ENCODE measurements at regions not wholly inside any gene's neighbourhood (a gene's known extent, or its start where the extent isn't known, plus 50 kb on each side); places are given as distances from the start of the nearest gene placed in this dataset.

DNA sequence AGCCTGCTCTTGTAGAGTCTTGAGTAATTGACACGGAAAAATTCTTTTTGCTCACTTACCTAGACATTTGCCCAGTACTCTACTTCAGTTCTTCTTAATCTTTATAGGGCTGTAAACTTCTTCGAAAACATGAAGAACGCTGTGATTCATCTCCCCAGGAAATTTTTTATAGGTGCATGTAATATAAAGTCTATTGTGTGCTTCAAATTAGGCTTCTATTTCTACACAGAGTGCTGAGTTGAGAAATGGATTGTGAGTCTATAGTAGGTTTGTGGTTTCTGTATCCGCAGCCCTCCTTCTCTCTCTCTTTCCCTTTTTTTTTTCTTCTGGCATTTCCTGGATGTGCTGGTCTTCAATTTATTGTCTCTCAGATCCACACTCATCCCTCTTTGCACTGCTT lies 183.3 kb upstream of the DCBLD2 start:
- DNase-seq: no peak

DNA sequence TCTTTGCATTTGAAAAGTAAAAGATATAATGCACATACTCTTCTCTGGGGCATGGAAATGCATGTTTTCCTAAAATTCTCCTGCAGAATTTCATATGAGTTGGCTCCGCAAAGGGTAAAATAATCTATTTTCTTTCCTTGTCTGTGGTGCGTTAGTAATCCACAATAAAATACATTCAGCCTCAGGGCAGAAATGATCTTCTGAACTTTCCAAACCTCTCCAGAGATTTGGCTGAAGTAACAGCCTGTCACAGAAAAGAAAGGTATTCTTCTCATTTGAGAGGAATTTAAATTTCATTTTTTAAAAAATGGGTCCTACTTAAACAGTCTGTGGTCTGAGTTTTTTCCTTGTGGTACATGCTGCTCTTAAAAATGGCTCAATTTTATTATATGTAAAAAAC lies 182.7 kb upstream of the DCBLD2 start:
- DNase-seq: no peak

DNA sequence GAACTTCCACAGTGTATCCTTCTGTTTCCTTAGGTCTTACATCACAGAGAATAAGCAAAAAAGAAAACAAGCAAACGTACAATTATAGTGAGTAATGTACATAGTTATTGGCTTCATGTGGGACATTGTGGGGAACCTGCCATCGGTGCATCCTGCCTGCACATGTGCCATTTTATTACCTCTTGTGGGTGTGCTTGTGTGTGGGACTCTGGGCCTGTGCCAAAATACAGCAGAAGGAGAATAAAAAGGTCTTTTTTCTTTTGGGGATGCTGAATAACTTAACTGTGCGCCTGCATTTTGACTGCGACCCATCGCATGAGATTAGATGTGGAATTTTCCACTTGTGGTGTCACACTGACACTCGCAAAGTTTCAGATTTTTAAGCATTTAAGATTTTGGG lies 169.6 kb upstream of the DCBLD2 start:
- DNase-seq: no peak

DNA sequence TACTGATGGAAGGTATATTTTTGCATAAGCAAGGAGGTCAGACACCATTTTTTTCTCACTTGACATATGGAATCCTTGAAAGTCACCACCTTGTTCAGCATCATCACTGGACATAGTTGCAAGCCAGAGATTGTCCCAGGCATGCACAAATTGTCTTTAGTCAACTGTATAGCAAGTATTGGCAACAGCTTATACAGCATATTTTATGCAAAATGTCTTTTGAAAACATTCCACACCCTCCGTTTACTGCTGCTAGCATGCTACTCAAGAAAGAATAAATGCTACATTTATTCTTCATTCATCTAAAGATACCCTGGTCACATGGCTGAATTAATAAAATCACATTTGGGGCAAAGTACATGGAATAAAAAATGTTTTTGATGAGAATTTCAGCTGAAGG lies 168.5 kb upstream of the DCBLD2 start:
- no peak for DNase-seq

DNA sequence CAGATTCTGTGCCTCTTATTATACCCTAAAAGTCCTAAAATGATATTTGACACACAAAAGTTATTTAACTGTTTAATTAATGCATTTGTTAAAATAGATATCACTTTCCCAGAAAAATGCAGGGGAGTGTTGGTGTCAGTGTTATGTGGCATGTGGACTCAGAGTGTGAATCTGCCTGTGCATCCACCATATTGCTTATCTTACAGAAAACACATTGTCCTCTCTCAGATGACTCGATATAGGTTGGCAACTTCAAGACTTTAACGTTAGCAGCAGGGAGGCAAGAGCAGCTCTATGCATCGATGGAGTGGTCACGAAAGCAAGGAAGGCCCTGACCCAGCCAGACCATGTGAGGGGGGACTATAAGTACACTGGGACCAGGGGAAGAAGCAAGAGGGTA lies 165.4 kb upstream of the DCBLD2 start:
- no peak for DNase-seq

DNA sequence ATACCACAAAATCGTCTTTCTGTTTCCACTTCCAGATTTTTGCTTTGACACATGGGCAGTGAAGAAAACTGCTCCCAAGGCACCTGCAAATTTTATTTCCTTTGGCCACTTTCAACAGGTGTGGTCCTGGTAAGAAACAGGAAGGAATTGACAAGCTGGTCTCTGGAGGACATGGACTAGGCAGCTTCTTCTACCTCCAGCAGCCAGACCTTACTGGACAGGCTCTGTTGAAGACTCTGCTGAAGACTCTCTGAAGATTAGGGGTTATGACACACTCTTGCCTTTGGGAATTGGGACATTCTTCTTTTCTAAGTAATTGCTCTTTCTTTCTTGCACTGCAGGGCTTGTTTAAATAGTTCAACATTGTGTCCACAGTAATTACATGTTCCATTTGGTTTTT lies 147.7 kb upstream of the DCBLD2 start:
- no peak for DNase-seq

DNA sequence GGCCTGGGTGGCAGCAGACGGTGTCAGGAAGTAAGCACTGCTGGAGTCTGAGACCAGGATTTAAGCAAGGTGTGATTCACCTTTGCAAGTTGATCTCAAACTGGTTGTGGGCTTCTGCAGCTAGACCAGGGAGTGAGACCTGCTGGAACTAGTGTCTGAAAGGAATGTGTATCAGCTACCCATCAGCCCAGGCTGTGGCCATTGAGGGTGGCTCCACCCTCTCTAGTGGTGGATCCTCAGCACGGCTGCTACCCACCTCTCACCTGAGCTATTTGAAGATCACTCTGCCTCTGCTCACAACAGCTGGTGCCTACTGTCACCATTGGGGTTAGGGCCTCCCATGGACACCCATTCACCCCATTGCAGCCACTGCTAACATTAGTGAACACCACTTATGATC lies 140.3 kb upstream of the DCBLD2 start:
- no peak for DNase-seq

DNA sequence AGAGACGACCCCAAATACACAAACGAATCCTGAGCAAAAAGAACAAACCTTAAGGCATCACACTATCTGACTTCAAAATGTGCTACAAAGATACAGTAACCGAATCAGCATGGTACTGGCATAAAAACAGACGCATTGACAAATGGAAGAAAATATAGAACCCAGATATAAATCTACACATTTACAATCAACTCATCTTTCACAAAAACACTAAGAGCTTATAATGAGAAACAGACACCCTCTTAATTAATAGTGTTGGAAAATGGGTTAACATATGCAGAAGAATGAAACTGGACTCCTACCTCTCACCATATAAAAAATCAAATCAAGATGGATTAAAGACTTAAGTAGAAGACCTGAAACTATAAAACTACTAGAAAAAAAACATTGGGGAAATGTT lies 130.3 kb upstream of the DCBLD2 start:
- DNase-seq: no peak

DNA sequence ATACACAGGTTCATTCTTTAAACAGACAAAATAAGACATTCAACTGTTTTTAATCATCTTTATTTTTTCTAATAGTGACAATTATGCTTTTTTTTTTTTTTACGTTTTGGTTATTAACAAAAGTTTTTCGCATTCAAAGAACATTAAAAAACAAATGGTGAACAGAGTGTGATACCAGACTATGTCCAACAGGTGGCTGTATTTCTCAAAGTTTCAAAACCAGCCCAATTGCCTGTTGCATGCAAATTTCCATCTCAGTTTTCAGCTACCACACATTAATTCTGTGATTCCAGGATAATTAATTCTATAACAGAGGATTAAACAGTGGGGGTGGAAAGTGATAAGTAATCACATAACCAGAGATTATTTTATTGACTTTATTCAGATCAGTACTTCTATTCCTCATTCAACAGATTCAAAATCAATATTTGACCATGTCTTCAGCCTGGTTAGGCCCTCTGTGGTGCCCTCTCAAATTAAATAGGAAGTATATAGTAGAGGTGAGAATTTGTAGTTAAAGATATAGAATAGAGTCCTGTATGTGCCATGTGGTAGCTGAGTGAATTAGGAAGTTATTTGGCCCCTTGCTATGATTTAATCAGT lies 122.2 kb upstream of the DCBLD2 start:
- DNase-seq: no peak

DNA sequence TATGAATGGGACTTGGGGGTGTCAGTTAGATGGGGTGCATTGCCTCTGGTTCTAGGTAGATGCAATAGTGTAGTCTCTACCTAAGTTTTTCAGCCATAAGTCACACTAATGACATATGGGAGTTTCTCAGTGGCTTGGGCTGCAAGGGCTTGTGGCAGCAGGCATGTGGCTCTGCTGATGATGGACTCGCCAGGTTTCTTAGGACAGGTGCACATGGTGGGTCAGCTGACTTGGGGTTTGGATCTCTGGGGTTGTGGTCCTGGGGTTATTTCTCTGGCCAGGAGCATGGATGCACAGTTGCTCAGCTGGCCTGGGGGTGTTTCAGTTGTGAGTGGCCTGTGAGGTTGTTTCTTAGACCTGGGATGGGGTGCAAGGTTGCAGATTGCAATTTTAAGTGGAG lies 120.0 kb upstream of the DCBLD2 start:
- DNase-seq: no peak

DNA sequence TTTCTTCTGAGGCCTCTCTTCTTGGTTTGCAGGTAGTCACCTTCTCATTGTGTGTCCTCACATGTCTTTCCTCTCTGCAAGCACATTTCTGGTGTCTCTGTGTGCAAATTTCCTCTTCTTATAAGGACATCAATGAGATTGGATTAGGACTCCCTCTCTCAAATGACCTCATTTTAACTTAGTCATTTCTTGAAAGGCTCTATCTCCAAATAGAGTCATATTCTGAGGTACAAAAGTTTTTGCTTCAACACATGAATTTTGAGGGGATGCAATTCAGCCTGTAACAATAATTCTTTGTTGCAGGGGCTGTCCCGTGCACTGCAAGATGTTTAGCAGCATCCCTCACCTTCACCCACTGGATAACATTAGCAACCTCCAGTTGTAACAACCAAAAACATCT lies 115.0 kb upstream of the DCBLD2 start:
- DNase-seq: no peak

DNA sequence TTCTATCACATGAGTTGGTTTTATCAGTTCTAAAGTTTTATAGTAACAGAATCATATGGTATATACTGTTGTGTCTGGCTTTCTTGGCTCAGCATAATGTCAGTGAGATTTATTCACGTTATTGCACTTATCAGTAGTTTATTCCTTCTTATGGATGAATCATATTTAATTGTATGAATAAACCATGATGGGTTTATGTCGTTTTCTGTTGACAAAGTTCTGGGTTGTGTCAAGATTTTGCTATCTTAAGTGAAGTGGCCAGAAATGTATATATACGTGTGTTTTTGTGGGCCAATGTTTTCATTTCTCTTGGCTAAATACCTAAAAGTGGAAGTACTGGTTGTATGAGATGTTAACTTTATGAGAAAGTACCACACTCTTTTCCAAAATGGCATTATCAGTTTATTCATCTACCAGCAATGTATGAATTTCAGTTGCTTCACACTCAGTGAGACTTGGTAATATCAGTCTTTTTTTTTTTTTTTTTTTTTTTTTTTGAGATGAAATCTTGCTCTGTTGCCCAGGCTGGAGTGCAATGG lies 112.4 kb upstream of the DCBLD2 start:
- no peak for DNase-seq

DNA sequence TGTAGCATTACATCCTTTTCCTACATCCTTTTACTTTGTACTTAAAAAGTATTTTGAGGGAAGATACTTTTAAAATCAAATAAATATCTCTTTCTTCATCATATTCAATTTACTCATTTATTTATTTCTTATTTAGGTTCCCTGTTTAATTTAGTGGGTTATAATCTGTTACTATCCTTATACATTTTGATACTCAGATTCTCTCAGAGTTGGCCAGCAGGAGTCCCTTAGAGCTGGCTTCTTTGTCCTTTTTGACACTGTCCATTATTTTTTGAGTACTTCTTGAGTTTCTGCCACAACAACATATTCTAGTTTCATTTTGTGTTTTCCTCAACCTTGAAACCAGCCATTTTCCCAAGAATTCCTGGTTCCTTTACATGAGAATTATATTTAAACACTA lies 111.6 kb upstream of the DCBLD2 start:
- no peak for DNase-seq

DNA sequence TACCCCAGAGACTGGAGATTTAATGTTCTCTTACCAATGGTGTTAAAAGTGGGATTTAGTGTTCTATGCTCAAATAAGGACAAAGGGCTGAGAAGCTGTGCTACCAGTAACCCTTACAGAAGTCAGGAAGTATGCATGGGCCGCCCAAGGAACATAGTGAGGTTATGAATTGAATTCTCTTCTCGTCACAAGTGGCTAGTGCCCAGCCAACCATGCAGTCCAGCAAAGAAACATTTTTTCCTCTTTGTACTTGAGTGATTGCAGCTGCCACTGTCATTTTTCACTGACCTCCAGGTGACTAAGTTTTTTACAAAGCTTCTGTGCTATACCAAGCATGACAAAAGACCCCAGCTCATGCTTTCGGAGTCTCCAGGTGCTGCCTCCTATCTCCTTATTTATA lies 110.6 kb upstream of the DCBLD2 start:
- DNase-seq: no peak

DNA sequence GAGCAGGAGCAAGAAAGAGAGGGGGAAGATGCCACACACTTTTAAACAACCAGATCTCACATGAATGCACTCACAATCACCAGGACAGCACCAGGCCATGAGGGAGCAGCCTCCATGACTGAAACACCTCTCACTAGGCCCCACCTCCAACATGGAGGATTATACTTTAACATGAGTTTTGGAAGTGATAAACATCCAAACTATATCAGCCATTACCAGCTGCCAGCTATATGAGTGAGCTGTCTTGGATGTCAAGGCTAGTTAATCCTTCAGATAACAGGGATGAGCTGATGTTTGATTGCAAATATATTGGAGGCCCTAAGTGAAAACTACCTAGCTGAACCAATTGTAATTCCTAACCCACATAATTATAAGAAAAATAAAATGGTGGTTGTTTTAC lies 108.4 kb upstream of the DCBLD2 start:
- DNase-seq: no peak

DNA sequence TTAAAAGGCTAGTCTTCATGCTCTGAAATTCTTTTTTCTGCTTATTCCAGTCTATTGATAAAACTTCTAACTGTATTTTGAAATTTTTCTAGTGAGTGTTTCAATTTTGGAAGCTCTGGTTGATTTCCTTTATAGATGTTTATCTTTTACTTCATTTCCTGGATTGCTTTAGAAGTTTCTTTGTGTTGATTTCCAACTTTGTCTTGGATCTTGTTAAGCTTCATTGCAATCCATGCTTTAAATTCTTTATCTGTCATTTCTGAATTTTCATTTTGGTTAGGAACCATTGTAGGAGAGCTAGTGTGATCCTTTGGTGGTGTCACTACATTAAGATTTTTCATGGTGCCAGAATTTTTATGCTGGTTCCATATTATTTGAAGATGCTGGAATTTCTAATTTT lies 105.2 kb upstream of the DCBLD2 start:
- DNase-seq: no peak

DNA sequence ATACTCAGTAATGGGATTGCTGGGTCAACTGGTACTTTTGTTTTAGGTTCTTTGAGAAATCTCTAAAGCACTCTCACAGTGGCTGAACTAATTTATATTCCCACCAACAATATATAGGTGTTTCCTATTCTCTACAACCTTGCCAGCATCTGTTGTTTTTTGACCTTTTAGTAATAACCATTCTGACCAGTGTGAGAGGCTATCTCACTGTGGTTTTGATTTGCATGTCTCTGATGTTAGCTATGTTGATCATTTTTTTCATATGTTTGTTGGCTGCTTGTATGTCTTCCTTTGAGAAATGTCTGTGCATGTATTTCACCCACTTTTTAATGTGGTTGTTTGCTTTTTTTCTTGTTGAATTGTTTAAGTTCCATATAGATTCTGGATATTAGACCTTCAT lies 98.2 kb upstream of the DCBLD2 start:
- no peak for DNase-seq

DNA sequence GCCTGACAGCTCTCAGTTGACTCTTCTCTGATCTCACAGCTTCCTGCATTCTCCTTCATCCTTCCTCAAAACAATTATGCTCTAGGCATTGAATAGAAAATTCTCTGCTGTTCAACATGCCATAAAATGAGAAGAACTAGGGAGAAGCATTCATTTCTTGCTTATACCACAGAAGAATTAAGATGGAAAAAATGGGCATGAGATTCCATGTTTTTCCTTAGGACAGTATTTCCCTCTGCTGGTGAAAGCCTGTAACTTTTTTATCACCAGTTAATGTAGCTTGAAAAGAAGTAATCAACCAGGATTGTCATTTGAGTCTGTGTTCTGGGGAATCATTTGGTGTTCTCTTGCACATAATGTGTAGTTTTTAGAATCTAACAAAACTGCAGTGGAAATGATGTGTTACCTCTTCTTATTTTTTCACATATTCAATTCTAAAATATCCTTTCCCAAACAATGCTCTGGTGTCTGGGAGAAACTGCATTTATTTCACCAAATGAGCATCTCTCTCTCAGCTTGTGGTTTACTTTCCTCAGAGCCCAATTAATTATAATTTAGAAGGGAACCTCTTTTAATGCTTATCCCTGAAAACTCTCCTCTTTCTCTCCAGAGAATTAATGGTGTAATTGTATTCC lies 92.8 kb upstream of the DCBLD2 start:
- no peak for DNase-seq

DNA sequence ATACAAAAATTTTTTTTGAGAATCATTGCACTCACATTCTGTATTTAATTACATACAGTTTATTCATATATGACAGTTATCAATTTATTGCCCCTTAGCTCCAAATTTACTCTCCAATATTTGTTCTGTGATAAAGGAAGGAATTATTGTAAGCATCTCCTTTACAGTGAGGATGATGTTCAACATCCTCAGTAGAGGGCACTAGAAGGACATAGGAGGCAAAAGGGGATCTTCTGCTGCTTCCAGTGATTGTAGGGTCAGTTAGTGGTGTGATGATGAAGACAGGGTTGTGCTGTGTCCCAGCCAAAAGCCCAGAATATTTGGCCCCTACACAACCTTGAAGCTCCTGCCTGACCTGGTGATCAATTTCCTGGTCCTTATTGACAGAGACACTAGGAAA lies 89.9 kb upstream of the DCBLD2 start:
- DNase-seq: no peak

DNA sequence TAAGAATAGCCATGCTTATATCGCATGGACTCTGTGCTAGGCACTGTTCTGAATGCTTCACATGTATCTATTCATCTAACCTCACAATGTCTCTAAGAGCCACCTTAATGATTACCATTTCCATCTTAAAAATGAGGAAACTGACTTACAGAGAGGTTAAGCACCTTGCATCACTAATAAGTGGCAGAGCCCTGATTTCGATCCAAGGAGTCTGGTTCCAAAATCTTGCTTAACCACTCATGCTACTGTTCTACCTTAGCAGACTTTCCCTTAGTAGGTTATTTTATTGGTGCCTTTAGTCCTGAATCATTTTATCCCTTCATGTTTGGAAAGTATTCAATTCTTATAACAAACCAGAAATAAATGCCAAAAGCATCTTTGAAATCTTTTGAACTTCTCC lies 89.2 kb upstream of the DCBLD2 start:
- DNase-seq: no peak

DNA sequence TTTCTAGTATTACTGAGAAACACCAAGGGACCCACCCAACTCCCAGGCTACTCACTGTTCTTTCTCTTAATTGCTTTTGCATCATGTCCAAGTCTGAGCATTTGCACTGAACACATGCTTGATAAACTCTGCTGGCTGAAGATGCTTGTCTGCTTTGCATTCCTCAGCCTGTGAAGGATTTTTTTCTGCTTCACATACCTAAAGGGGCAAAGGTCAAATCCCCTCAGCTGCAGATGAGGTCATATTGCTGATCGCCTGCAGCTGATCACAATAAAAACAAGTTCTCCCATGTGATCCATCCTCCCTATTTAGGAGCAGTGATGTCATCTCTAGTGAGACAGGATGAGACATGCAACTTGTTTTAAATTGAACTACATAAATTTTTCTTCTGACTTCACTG lies 84.6 kb upstream of the DCBLD2 start:
- no peak for DNase-seq

DNA sequence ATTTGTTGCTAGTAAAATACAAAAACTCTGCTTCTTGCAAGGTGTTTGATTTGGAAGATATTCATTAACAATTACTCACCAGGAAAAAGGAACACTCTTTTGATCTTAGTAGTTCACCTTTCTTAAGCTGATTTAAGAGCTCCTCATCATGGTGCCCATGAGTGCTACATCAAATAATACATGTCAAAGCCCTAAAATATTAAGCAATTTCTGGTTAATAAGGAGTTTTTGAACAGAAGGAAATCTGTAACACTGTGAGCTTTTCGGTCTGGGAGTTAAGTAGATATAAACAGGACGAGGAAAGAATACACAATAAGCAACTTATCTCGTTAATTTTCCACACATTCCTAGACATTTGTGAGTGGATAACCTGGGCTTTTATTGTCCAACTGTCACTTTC lies 83.9 kb upstream of the DCBLD2 start:
- no peak for DNase-seq

DNA sequence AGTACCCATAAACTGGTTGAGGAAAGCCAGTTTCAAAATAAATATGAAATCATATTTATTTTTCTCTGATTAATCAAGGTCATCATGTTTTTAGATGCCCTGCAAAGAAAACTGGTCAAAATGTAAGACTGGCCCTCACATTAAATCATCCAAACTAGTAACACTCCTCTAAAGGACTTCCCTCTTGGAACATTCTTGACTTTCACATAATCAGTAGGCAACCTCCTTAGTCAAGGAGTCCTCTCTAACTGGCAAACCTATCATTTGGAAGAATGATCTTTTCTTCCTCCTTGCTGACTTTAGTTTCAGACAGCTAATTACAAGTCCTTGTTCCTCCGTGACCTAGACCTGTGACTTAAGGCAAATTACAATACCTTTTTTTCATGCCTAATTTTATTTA lies 82.5 kb upstream of the DCBLD2 start:
- no peak for DNase-seq

DNA sequence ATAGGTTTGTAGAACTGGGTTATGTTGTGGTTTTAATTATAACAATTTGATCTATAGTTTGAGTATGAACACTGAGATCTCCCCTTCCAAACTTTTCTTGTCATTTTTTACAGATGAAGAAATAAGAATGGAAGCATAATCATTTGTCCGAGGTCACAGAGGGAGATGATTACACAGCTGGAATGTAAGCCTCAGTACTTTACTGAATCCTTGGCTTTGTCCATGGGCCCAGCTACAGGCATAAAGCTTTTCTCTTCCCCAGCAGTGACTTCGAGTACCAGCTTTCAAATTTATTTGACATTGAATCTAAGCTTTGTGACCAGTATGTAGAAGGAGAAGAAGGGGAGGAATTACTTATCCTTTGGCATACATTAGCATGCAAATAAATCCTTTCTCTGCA lies 80.9 kb upstream of the DCBLD2 start:
- no peak for DNase-seq

DNA sequence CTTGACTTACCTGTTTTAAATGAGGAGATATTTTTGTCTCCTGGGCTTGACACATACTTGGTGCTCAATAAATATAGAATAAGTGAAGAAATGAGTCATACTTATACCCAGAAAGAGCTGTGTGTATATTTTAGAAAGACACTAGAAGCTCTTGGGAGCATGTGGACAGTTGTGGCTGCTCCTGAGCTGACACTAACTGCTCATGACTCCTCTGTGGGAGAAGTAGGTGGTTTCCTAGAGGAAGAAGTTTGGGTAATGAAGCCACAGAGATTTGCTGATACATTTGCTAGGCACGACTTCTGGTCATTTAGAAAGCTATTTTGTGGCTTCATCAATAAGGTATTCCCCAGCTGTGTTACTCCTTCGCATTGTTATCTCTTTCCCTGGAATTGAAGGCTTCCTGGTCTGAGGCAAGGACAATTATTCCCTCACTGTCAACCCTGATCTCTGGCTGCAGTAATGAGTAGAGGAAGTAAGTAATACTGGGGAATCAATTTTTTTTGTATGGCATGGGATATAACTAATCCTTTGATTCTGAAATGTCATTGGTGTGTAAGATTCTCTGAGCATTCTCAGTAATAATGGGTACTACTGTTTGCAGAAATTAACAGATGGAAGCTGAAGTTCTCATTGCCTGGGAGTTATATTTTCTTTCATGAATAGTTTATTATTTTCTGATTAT lies 79.6 kb upstream of the DCBLD2 start:
- DNase-seq: no peak
